ENCODE measurements at regions not wholly inside any gene's neighbourhood (a gene's known extent, or its start where the extent isn't known, plus 50 kb on each side); places are given as distances from the start of the nearest gene placed in this dataset.
"Not testable (repeated sequence)": the region's sequence is repeated elsewhere in the genome, so short reads cannot be mapped to it uniquely, and the experiment has no call there.

DNA sequence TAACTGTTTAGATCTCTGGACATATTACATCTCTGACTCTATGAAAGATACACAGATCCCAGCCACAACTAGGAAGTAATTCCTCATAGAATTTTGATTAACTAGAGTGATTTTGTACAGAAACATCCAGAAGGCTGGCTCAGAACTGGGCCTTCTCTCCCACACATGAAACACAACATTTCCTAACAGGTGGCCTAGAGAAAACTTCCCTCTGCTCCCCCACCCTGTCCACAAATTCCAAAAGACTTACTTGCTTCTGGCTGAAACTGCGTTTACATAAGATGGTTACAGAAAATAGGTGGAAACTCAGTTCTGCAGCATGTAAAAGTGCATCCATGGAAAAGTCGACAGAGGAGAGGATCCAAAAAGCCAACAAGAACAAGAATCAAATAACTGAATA is 132.9 kb downstream of the FZD1 start:
- TF ChIP-seq EP300 (IDR thresholded peaks at IDR 0.05) (no peak), POLR2AphosphoS5 (IDR thresholded peaks at IDR 0.05) (no peak), POLR2A (IDR thresholded peaks at IDR 0.05) (no peak)
- TF ChIP-seq, protein P1, sequence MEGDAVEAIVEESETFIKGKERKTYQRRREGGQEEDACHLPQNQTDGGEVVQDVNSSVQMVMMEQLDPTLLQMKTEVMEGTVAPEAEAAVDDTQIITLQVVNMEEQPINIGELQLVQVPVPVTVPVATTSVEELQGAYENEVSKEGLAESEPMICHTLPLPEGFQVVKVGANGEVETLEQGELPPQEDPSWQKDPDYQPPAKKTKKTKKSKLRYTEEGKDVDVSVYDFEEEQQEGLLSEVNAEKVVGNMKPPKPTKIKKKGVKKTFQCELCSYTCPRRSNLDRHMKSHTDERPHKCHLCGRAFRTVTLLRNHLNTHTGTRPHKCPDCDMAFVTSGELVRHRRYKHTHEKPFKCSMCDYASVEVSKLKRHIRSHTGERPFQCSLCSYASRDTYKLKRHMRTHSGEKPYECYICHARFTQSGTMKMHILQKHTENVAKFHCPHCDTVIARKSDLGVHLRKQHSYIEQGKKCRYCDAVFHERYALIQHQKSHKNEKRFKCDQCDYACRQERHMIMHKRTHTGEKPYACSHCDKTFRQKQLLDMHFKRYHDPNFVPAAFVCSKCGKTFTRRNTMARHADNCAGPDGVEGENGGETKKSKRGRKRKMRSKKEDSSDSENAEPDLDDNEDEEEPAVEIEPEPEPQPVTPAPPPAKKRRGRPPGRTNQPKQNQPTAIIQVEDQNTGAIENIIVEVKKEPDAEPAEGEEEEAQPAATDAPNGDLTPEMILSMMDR (IDR thresholded peaks at IDR 0.05), result no peak
- H3K27ac ChIP-seq, result no peak overlapping the region
- H3K9me3 ChIP-seq, result no peaks in the 10 kb centered on the region
- no peaks in the 10 kb centered on the region for H3K36me3 ChIP-seq
- DNase-seq, result peak in 1 of 2 donors; percentile 16
- H3K4me1 ChIP-seq, result no peaks in the 10 kb centered on the region
- 62 to 68% (median 65%) methylated on average over 2 of the region's 2 CpGs for WGBS, 5 donors
- intact Hi-C loops (cut with DNase I; ENCODE audit: low total_unique reads), result no loop called here
- H3K4me3 ChIP-seq, result no peak overlapping the region
- no peaks in the 10 kb centered on the region for H3K27me3 ChIP-seq

DNA sequence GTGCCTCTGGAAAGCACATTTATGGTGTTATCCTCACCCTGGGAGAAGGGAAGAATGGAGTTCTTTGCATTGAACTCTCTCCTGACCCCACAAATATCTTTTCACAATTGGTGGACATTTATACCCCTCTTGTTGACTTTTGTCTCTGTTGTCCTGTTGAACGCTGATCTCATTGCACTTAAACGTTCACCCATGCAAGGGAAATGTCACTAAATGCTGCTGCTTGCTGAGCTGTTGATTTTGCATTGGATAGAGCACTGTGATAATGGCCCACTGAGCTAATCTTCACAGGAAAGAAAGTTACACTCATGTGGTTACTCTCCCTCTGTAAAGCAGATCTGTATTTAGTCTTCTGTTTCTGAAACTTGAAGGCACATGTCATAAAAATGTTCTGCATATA is 133.4 kb downstream of the FZD1 start:
- Histone ChIP-seq H3K4me1 (no peaks in the 10 kb centered on the region), H3K4me3 (no peak overlapping the region), H3K27ac (no peak overlapping the region), H3K36me3 (no peaks in the 10 kb centered on the region), H3K27me3 (no peaks in the 10 kb centered on the region), H3K9me3 (no peaks in the 10 kb centered on the region)
- intact Hi-C loops (cut with DNase I; ENCODE audit: low total_unique reads), result no loop called here
- DNase-seq, result peak in 1 of 2 donors; percentile 24
- WGBS, 5 donors, result 26 to 48% (median 46%) methylated on average over 2 of the region's 2 CpGs
- no peak for TF ChIP-seq POLR2AphosphoS5 (IDR thresholded peaks at IDR 0.05)
- no peak for TF ChIP-seq POLR2A (IDR thresholded peaks at IDR 0.05)
- TF ChIP-seq, protein P1 (IDR thresholded peaks at IDR 0.05), result no peak
- TF ChIP-seq EP300 (IDR thresholded peaks at IDR 0.05), result no peak

DNA sequence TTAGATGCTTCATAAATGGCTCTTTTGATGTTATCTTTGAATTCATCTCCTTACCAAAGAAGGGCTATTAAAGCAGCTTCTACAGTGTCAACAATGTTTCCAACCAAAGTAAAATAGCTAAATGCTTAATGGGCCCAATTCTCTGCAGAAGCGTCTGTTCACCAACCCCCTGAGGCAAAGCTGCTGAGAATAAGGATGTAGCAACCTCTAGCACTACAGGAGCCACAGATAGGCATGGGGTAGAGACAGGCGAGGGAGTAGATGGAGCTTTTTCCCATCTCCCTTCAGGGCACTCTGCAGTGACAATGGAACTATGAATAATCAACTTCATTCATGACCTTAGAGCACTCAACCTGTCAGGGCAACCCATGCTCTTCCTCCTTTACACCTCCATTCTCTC is 134.1 kb downstream of the FZD1 start:
- TF ChIP-seq POLR2AphosphoS5 (IDR thresholded peaks at IDR 0.05), result no peak
- TF ChIP-seq POLR2A (IDR thresholded peaks at IDR 0.05), result no peak
- no peak for TF ChIP-seq EP300 (IDR thresholded peaks at IDR 0.05)
- TF ChIP-seq, protein P1 (IDR thresholded peaks at IDR 0.05), result no peak
- H3K9me3 ChIP-seq, result no peaks in the 10 kb centered on the region
- WGBS, 5 donors, result 73 to 91% (median 78%) methylated on average over 2 of the region's 2 CpGs

DNA sequence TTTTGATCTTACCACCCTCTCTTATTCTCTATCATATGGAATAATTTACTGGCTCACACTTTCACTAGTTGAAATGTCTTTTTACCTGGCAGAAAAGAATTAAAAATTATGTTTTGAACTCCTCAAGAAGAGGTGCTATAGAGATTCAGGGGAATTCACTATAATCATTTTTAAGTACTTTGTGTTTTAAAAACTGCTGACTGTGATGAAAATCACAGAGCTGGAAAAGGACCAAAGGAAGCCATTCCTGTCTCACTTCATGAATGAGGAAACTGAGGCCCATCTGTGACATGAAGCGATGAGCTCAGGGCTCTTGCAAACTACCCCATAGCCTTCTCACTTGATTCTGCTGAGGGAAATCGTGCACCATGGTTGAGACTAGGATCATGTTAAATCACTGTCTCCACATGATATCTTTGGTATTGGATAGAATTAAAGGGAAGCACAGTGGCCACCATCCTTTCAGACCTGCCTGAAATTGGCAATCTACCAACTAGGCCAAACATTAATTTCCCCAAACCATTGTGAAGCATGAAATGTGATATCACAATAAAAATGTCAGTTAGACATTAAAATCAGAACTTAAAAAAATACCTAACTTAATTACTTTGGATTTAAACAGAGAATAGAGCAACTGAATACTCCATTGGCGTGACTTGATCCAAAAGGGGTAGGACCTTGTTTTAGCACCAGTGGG is 141.0 kb downstream of the FZD1 start:
- no peak overlapping the region for H3K27ac ChIP-seq
- no peaks in the 10 kb centered on the region for H3K36me3 ChIP-seq
- TF ChIP-seq, protein P1 (IDR thresholded peaks at IDR 0.05), result no peak
- no peak for TF ChIP-seq POLR2AphosphoS5 (IDR thresholded peaks at IDR 0.05)
- no peaks in the 10 kb centered on the region for H3K4me1 ChIP-seq
- DNase-seq, result no peak
- H3K9me3 ChIP-seq, result no peaks in the 10 kb centered on the region
- no peak overlapping the region for H3K4me3 ChIP-seq
- WGBS, 5 donors, result 86 to 97% (median 91%) methylated on average over 3 of the region's 3 CpGs
- H3K27me3 ChIP-seq, result no peaks in the 10 kb centered on the region
- intact Hi-C loops (cut with DNase I; ENCODE audit: low total_unique reads), result no loop called here

More for the DNA sequence above, 134.1 kb downstream of the FZD1 start:
- Histone ChIP-seq H3K4me1 (no peaks in the 10 kb centered on the region), H3K36me3 (no peaks in the 10 kb centered on the region), H3K27ac (no peak overlapping the region), H3K27me3 (no peaks in the 10 kb centered on the region), H3K4me3 (no peak overlapping the region)
- intact Hi-C loops (cut with DNase I; ENCODE audit: low total_unique reads), result no loop called here
- DNase-seq, result peak in 1 of 2 donors; percentile 0

DNA sequence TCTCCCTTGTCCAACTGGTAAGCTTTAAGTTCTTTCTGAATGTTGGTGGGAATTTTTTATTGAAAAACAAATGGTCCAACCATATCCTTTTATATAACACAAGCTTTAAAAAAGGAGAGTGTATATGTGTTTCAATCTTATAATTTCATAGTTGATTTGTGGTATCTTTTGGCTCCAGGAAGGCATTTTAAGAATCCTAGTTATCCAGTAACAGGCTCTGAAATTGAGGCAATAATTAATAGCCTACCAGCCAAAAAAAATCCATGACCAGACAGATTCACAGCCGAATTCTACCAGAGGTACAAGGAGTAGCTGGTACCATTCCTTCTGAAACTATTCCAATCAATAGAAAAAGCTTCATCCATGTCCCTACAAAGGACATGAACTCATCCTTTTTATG is 141.6 kb downstream of the FZD1 start:
- DNase-seq; H3K4me3 ChIP-seq; H3K9me3 ChIP-seq; H3K27me3 ChIP-seq; intact Hi-C loops (cut with DNase I; ENCODE audit: low total_unique reads); H3K36me3 ChIP-seq; H3K27ac ChIP-seq; H3K4me1 ChIP-seq: not testable (repeated sequence)
- WGBS, 5 donors, result 73 to 100% (median 92%) methylated on average over 1 of the region's 1 CpG

Measured in stomach (tissue), 8 donors.